ENCODE measurements at regions not wholly inside any gene's neighbourhood (a gene's known extent, or its start where the extent isn't known, plus 50 kb on each side); places are given as distances from the start of the nearest gene placed in this dataset.

DNA sequence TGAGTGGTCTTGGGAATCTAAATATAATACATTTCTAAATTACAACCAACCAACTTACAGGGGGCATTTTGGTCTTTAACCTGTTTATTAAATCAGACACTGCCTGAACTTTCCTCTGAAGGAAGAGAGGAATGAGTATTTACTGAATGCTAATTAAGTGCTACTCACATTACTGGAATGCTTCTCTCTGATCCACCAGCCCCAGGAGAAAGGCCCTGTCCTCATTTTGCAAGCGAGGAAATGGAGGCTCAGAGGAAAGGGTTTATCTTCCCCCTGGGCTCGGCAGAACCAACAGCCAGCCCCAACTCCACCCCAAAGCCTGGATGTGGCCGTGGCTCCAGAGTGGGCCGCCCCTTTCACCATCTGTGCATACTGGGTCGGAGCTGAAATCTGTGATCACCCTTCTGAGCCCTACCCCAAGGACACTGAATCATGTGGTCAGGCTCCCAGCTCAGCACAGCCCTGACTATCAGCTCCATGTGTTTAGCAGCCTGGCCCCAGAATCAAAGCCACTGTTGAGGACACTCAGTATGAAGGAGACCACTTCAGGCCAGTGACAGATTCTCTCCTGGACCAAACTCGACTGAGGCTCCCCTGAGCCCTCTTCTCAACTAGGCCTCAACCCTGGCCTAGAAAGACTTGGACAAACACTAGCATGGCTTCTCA is 56.7 kb upstream of the ENPP6 start:
- Histone ChIP-seq H3K27ac (no peak overlapping the region), H3K36me3 (no peaks in the 10 kb centered on the region), H3K4me1 (no peaks in the 10 kb centered on the region), H3K9me3 (no peaks in the 10 kb centered on the region), H3K27me3 (no peaks in the 10 kb centered on the region), H3K4me3 (no peak overlapping the region)
- intact Hi-C loops (cut with DNase I; ENCODE audit: low total_unique reads) (no loop called here), in situ Hi-C loops (cut with MboI; ENCODE audit: low sequenced_read_pairs in 4 of 4) (no loop called here)
- no peak for TF ChIP-seq POLR2A (IDR thresholded peaks at IDR 0.05)
- TF ChIP-seq, protein P1, sequence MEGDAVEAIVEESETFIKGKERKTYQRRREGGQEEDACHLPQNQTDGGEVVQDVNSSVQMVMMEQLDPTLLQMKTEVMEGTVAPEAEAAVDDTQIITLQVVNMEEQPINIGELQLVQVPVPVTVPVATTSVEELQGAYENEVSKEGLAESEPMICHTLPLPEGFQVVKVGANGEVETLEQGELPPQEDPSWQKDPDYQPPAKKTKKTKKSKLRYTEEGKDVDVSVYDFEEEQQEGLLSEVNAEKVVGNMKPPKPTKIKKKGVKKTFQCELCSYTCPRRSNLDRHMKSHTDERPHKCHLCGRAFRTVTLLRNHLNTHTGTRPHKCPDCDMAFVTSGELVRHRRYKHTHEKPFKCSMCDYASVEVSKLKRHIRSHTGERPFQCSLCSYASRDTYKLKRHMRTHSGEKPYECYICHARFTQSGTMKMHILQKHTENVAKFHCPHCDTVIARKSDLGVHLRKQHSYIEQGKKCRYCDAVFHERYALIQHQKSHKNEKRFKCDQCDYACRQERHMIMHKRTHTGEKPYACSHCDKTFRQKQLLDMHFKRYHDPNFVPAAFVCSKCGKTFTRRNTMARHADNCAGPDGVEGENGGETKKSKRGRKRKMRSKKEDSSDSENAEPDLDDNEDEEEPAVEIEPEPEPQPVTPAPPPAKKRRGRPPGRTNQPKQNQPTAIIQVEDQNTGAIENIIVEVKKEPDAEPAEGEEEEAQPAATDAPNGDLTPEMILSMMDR (IDR thresholded peaks at IDR 0.05 in 4 of 5, conservative IDR thresholded peaks at IDR 0.05 in 1 of 5): no peak
- no peak for ATAC-seq
- no peak for DNase-seq

DNA sequence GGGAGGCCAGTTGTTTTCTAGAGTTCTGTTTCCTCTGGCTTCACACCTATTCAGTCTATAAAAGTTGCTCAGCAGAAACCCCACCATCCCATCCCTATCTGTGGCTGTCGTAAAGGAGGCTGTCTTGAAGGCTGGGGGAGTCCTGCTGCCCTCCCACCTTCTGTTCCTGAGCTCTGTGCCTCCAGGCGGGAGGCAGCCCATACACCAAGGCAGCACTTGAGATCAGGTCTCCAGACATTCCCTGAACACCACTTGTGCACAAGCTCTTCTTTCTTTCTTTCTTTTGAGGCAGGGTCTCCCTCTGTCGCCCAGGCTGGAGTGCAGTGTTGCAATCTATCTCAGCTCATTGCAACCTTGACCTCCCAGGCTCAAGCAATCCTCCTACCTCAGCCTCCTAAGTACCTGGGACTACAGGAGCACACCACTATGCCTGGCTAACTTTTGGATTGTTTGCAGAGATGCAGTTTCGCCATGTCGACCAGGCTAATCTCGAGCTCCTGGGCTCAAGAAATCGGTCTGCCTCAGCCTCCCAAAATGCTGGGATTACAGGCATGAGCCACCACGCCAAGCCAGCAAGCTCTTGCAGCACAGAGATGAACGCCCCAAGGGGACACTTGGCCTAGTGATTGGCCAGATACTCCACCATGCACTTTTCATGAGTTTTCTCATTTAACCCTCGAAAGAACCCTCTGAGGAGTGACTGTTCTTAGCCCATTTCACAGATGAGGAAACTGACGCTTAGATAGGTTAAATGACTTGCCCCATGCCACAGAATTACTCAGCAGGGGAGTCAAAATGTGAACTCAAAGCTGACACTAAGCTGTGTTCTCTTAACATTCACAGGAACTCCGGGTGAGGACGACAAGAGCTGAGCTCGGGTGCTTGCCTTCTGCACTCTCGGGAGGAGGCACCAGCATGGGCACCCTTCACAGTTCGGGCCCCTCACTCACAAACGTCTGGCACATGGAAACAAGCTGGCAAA is 55.8 kb upstream of the ENPP6 start:
- no peak overlapping the region for H3K4me3 ChIP-seq
- H3K9me3 ChIP-seq: no peaks in the 10 kb centered on the region
- DNase-seq (no peak), ATAC-seq (no peak)
- TF ChIP-seq, protein P1 (IDR thresholded peaks at IDR 0.05 in 4 of 5, conservative IDR thresholded peaks at IDR 0.05 in 1 of 5): no peak
- no peak for TF ChIP-seq POLR2A (IDR thresholded peaks at IDR 0.05)
- H3K27me3 ChIP-seq: no peaks in the 10 kb centered on the region
- no peaks in the 10 kb centered on the region for H3K36me3 ChIP-seq
- in situ Hi-C loops (cut with MboI; ENCODE audit: low sequenced_read_pairs in 4 of 4): no loop called here
- H3K4me1 ChIP-seq: no peaks in the 10 kb centered on the region
- intact Hi-C loops (cut with DNase I; ENCODE audit: low total_unique reads): no loop called here
- H3K27ac ChIP-seq: no peak overlapping the region

DNA sequence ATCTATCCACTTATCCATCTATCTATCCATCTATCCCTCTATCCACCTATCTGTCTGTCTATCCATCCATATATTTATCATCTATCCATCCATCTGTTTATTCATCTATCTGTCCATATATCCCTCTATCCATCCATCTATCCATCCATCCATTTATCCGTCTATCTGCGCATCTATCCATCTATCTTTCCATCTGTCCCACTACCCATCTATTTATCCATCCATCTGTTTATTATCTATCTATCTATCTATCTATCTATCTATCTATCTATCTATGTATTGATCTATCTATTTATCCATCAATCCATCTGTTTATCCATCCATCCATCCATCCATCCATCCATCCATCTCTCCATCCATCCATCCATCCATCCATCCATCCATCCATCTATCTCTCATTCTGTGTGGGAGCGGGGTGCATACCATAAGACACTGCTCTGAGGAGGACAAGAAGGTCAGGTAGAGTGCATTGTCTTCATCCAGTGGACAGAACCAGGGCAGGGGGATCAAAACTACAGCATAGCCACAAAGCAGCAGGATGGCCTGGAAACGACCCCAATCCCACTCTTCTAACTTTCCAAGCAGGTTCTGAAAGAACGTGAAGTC is 53.2 kb upstream of the ENPP6 start:
- DNase-seq: no peak
- no peaks in the 10 kb centered on the region for H3K9me3 ChIP-seq
- no peaks in the 10 kb centered on the region for H3K27me3 ChIP-seq
- intact Hi-C loops (cut with DNase I; ENCODE audit: low total_unique reads): no loop called here
- in situ Hi-C loops (cut with MboI; ENCODE audit: low sequenced_read_pairs in 4 of 4): no loop called here
- H3K27ac ChIP-seq: no peak overlapping the region
- H3K36me3 ChIP-seq: no peaks in the 10 kb centered on the region
- TF ChIP-seq, protein P1 (IDR thresholded peaks at IDR 0.05 in 4 of 5, conservative IDR thresholded peaks at IDR 0.05 in 1 of 5): no peak
- no peak for TF ChIP-seq POLR2A (IDR thresholded peaks at IDR 0.05)
- ATAC-seq: no peak
- no peak overlapping the region for H3K4me3 ChIP-seq
- H3K4me1 ChIP-seq: no peaks in the 10 kb centered on the region

DNA sequence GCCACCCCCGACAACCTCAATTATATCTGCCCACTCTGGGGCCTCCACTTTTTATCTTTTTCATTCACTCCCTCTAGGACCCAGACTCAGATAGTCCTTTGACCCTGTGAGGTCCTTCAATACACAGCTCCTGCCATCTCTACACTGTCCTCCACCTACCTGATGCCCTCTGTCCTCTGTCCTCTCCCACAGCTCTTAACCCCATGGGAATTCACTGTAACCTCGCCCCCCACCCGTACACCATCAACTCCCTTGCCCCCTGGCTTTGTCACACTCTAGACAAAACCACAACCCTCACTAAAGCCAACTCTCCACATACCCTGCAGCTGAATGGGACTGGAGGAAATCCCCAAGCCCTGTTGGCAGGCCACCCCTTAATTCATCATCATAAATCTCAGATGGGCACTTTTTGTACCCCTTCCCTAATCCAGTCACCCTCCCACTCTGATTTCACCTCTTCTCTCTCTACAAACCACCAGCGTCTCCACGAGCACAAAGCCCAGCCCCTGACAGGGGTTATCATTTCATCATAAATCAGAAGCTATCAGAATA is 52.3 kb upstream of the ENPP6 start:
- DNase-seq (no peak), ATAC-seq (no peak)
- H3K27me3 ChIP-seq: no peaks in the 10 kb centered on the region
- no peak overlapping the region for H3K27ac ChIP-seq
- in situ Hi-C loops (cut with MboI; ENCODE audit: low sequenced_read_pairs in 4 of 4) (loop anchor here in 3 of 4 donors (5.0 to 10.0 kb wide), 3 partner anchors 262 to 375 kb away; partner anchors contain the start of genes CASP3 (in 1 of the 3) and PRIMPOL (in 1 of the 3)), intact Hi-C loops (cut with DNase I; ENCODE audit: low total_unique reads) (loop anchor here (5.0 to 10.0 kb wide), 3 partner anchors 132 to 375 kb away; partner anchors contain the start of genes CASP3 and PRIMPOL)
- H3K4me3 ChIP-seq: no peak overlapping the region
- no peaks in the 10 kb centered on the region for H3K36me3 ChIP-seq
- H3K9me3 ChIP-seq: no peaks in the 10 kb centered on the region
- no peaks in the 10 kb centered on the region for H3K4me1 ChIP-seq
- TF ChIP-seq, protein P1 (IDR thresholded peaks at IDR 0.05 in 4 of 5, conservative IDR thresholded peaks at IDR 0.05 in 1 of 5): no peak
- TF ChIP-seq POLR2A (IDR thresholded peaks at IDR 0.05): no peak

Data from gastrocnemius medialis (tissue), 4 donors.